Left lung (tissue), 4 donors: ENCODE measurements at regions not wholly inside any gene's neighbourhood (a gene's known extent, or its start where the extent isn't known, plus 50 kb on each side); places are given as distances from the start of the nearest gene placed in this dataset.

ENCODE experiments used
- ATAC-seq: fragments of 200-7000 bp; cut with Tn5 transposase; one replicate; pipeline ENCODE4 v1.9.1; 2020; ENCODE audit warnings: moderate library complexity
- DNase-seq, 4 donors: peaks; one replicate each; pipeline ENCODE4 v3.0.0-alpha.2; 2013 to 2020
- H3K27ac ChIP-seq, 2 donors: fragments of 200-600 bp; sonication (generic) in 1 of 2; one replicate each; pipeline versions ENCODE4 v1.5.0 to v1.8.0; 2020 to 2021
- H3K27me3 ChIP-seq, 2 donors: fragments of 200-600 bp; sonication (generic) in 1 of 2; one replicate each; pipeline versions ENCODE4 v1.5.0 to v1.8.0; 2020 to 2021
- H3K36me3 ChIP-seq, 2 donors: fragments of 200-600 bp; sonication (generic) in 1 of 2; one replicate each; pipeline versions ENCODE4 v1.5.0 to v1.8.0; 2020 to 2021
- H3K4me1 ChIP-seq, 2 donors: fragments of 200-600 bp; one replicate each; pipeline ENCODE4 v1.8.0; 2021
- H3K4me3 ChIP-seq, 2 donors: fragments of 200-600 bp; sonication (generic) in 1 of 2; one replicate each; pipeline versions ENCODE4 v1.5.0 to v1.8.0; 2020 to 2021; ENCODE audit warnings: mild to moderate bottlenecking in 1 of 2
- H3K9me3 ChIP-seq, 2 donors: fragments of 200-600 bp; sonication (generic) in 1 of 2; one replicate each; pipeline versions ENCODE4 v1.5.0 to v1.8.0; 2020 to 2021
- CTCF ChIP-seq, 2 donors: fragments of 200-600 bp; sonication (generic) in 1 of 2; IDR thresholded peaks; one replicate each; pipeline versions ENCODE4 v1.5.0 to v1.8.0; 2021; ENCODE audit warnings: antibody characterized with exemption in 2 of 2
- intact Hi-C, 2 donors: fragments of 100-400 bp; cut with DNase I; formaldehyde crosslinking; loops; one replicate each; pipeline versions ENCODE4 v1.11.2 to v1.14.2; 2022
- donor health status: DM: no; HTN: yes; CAD: no.
- donor health status: DM: no; HTN: no; CAD: no.

DNA sequence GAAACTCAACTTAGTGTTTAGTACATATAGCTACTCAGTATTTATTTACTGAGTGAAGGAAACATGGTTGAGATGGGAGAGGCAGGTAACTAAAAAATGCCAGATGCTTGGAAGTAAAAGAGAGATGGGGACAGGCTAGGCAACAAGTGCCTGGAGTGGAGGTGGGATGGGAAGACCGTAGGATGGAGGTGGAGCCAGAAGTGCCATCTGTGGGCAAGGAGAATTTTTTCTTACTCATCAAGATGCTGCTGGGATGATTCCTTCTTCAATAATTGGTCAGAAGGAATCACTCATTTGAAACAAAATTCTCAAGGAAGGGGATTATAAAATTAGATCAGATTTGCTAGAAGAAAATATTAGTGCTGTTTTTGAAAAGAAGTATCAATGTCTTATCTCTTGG, 72.9 kb downstream of the IFI44 start:
- DNase-seq: no peak
- H3K4me1 ChIP-seq: no peaks in the 10 kb centered on the region
- H3K4me3 ChIP-seq: no peak overlapping the region
- H3K36me3 ChIP-seq: no peaks in the 10 kb centered on the region
- ATAC-seq: no peak
- intact Hi-C loops: no loop called here
- TF ChIP-seq CTCF (IDR thresholded peaks at IDR 0.05): no peak
- H3K27me3 ChIP-seq: no peaks in the 10 kb centered on the region
- no peaks in the 10 kb centered on the region for H3K9me3 ChIP-seq
- no peak overlapping the region for H3K27ac ChIP-seq

GRCh38 chr1:78722947-78723346, 73.3 kb downstream of the IFI44 start:
- intact Hi-C loops: no loop called here
- no peak for TF ChIP-seq CTCF (IDR thresholded peaks at IDR 0.05)
- no peaks in the 10 kb centered on the region for H3K36me3 ChIP-seq
- H3K27me3 ChIP-seq: no peaks in the 10 kb centered on the region
- H3K27ac ChIP-seq: no peak overlapping the region
- no peaks in the 10 kb centered on the region for H3K4me1 ChIP-seq
- DNase-seq: no peak
- H3K4me3 ChIP-seq: no peak overlapping the region
- ATAC-seq: no peak
- no peaks in the 10 kb centered on the region for H3K9me3 ChIP-seq

- no peak overlapping the region for H3K4me3 ChIP-seq
- DNase-seq (no peak), ATAC-seq (no peak)
- TF ChIP-seq CTCF (IDR thresholded peaks at IDR 0.05): no peak
- no peaks in the 10 kb centered on the region for H3K9me3 ChIP-seq
- H3K4me1 ChIP-seq: no peaks in the 10 kb centered on the region
- no peaks in the 10 kb centered on the region for H3K27me3 ChIP-seq
- intact Hi-C loops: no loop called here
- no peaks in the 10 kb centered on the region for H3K36me3 ChIP-seq
- H3K27ac ChIP-seq: no peak overlapping the region
These were observed 77.1 kb downstream of the IFI44 start for GRCh38 chr1:78726686-78727085.

- peak in 1 of 4 donors; percentile 54 for DNase-seq
- Histone ChIP-seq H3K4me3 (no peak overlapping the region), H3K4me1 (no peaks in the 10 kb centered on the region), H3K36me3 (no peaks in the 10 kb centered on the region), H3K27me3 (no peaks in the 10 kb centered on the region), H3K27ac (no peak overlapping the region), H3K9me3 (no peaks in the 10 kb centered on the region)
- no peak for TF ChIP-seq CTCF (IDR thresholded peaks at IDR 0.05)
- no peak for ATAC-seq
- intact Hi-C loops: no loop called here
These were observed 78.7 kb downstream of the IFI44 start for GRCh38 chr1:78728359-78728758.

DNA sequence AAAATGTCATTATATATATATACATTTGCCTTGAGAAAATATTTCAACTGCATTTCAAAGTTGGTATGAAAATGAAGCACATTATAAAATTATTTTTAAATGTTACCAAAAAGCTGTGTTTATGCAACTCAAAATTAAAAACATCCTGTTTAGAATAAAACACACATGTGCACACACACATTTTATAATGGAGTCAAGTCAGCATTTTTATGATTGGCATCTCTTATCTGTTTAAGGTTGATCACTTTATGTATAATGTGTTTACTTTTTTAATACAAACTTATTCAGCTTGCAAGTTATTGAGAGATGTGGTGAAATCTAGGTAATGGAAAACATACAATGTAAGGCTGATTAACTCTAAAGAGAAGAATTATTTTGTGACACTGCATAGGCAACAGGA, 80.4 kb downstream of the IFI44 start:
- no peak overlapping the region for H3K4me3 ChIP-seq
- H3K9me3 ChIP-seq: no peaks in the 10 kb centered on the region
- DNase-seq: no peak
- no peak for ATAC-seq
- H3K36me3 ChIP-seq: no peaks in the 10 kb centered on the region
- TF ChIP-seq CTCF (IDR thresholded peaks at IDR 0.05): no peak
- H3K4me1 ChIP-seq: no peaks in the 10 kb centered on the region
- intact Hi-C loops: no loop called here
- H3K27ac ChIP-seq: no peak overlapping the region
- no peaks in the 10 kb centered on the region for H3K27me3 ChIP-seq
